ENCODE measurements at regions not wholly inside any gene's neighbourhood (a gene's known extent, or its start where the extent isn't known, plus 50 kb on each side); places are given as distances from the start of the nearest gene placed in this dataset.

GRCh38 chr9:120327322-120327721 lies 252.6 kb downstream of the CDK5RAP2 start:
- ATAC-seq (no peak), DNase-seq (no peak)
- TF ChIP-seq, protein P1, sequence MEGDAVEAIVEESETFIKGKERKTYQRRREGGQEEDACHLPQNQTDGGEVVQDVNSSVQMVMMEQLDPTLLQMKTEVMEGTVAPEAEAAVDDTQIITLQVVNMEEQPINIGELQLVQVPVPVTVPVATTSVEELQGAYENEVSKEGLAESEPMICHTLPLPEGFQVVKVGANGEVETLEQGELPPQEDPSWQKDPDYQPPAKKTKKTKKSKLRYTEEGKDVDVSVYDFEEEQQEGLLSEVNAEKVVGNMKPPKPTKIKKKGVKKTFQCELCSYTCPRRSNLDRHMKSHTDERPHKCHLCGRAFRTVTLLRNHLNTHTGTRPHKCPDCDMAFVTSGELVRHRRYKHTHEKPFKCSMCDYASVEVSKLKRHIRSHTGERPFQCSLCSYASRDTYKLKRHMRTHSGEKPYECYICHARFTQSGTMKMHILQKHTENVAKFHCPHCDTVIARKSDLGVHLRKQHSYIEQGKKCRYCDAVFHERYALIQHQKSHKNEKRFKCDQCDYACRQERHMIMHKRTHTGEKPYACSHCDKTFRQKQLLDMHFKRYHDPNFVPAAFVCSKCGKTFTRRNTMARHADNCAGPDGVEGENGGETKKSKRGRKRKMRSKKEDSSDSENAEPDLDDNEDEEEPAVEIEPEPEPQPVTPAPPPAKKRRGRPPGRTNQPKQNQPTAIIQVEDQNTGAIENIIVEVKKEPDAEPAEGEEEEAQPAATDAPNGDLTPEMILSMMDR (IDR thresholded peaks at IDR 0.05): no peak
- no peaks in the 10 kb centered on the region for H3K4me1 ChIP-seq
- H3K4me3 ChIP-seq: no peak overlapping the region
- H3K27ac ChIP-seq: no peak overlapping the region
- intact Hi-C loops (cut with DNase I): no loop called here
- no peaks in the 10 kb centered on the region for H3K36me3 ChIP-seq
- no peaks in the 10 kb centered on the region for H3K27me3 ChIP-seq
- H3K9me3 ChIP-seq: no peaks in the 10 kb centered on the region

DNA sequence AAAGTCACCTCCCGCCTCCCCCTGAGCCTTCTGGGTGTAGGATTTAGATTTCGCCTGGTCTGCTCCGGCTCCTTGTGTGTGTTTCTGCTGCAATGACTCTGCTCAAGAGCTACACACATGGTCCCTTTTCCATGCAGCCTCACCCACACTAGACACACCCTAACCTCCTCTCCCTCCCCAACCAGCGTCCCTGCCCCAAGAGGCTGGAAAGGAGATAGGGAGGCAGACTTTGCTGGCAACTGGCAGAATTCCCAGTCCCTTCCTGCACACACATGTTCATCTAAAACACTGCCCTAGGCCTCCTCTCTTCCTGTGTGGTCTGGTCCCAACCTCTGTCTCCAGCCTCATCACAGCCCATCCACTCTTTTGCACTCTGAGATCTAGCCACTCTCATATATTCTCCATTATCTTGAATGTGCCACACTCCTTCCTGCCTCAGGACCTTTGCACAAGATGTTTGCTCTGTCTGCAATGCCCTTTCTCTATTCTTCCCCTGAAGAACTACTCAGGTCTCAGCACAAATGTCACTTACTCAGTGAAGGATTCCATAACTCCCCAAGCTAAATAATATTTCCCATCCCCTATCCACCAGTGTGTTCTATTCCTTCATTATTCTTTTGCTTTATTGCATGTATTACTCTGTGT lies 253.8 kb downstream of the CDK5RAP2 start:
- Histone ChIP-seq H3K4me3 (no peak overlapping the region), H3K4me1 (no peaks in the 10 kb centered on the region), H3K36me3 (no peaks in the 10 kb centered on the region), H3K27ac (no peak overlapping the region), H3K27me3 (no peaks in the 10 kb centered on the region), H3K9me3 (no peaks in the 10 kb centered on the region)
- no peak for DNase-seq
- intact Hi-C loops (cut with DNase I): no loop called here
- ATAC-seq: no peak
- TF ChIP-seq, protein P1 (IDR thresholded peaks at IDR 0.05): no peak

- intact Hi-C loops (cut with DNase I): no loop called here
- ATAC-seq: no peak
Observed at GRCh38 chr9:120324996-120325642, 254.8 kb downstream of the CDK5RAP2 start.

DNA sequence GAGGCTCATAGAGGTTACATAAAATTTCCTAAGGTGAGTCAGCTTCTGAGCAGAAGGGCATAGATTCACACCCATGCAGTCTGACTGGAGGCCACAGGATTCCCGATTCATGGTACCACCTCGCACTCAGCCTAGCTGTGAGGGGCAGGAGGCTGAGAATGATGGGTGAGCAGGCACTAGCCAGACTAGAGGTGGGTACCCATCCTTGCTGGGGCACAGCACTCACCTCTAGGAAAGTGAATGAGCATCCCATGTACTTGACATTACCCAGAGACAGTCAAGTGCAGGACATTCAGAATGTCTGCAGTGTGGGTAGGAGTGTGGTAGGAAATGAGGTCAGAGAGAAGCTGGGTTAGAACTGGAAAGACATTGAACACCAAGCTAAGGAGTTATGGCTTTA lies 255.5 kb downstream of the CDK5RAP2 start:
- intact Hi-C loops (cut with DNase I): no loop called here
- Histone ChIP-seq H3K4me3 (no peak overlapping the region), H3K4me1 (no peaks in the 10 kb centered on the region), H3K27ac (no peak overlapping the region), H3K36me3 (no peaks in the 10 kb centered on the region), H3K9me3 (no peaks in the 10 kb centered on the region), H3K27me3 (no peaks in the 10 kb centered on the region)
- ATAC-seq: no peak
- DNase-seq: no peak
- TF ChIP-seq, protein P1 (IDR thresholded peaks at IDR 0.05): no peak

More at GRCh38 chr9:120324996-120325642, 254.8 kb downstream of the CDK5RAP2 start:
- DNase-seq: no peak
- H3K4me1 ChIP-seq: no peaks in the 10 kb centered on the region
- H3K36me3 ChIP-seq: no peaks in the 10 kb centered on the region
- H3K27me3 ChIP-seq: no peaks in the 10 kb centered on the region
- TF ChIP-seq, protein P1 (IDR thresholded peaks at IDR 0.05): no peak
- H3K9me3 ChIP-seq: no peaks in the 10 kb centered on the region
- no peak overlapping the region for H3K4me3 ChIP-seq
- no peak overlapping the region for H3K27ac ChIP-seq

DNA sequence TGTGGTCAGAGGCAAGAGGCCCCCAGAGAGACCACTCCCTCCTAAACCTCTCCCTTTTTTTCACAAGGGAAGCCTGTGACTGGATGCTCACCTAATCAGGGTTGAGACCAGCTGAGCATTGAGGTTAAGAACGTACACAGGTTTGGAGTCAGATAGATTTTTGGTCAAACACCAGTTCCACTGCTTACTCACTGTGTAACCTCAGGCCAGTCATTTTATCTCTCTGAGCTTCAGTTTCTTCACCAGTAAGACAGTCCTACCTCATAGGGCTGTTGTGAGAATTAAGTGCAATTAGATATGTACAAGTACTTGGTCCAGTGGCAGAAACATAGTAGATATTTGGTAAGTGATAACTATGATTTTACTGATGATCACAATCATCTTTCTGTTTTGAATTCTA lies 256.8 kb downstream of the CDK5RAP2 start:
- H3K27me3 ChIP-seq: no peaks in the 10 kb centered on the region
- H3K9me3 ChIP-seq: no peaks in the 10 kb centered on the region
- no peaks in the 10 kb centered on the region for H3K4me1 ChIP-seq
- H3K4me3 ChIP-seq: no peak overlapping the region
- DNase-seq (no peak), ATAC-seq (no peak)
- intact Hi-C loops (cut with DNase I): no loop called here
- H3K27ac ChIP-seq: no peak overlapping the region
- TF ChIP-seq, protein P1 (IDR thresholded peaks at IDR 0.05): no peak
- H3K36me3 ChIP-seq: no peaks in the 10 kb centered on the region
